Gastrocnemius medialis (tissue), 4 donors: ENCODE measurements at regions not wholly inside any gene's neighbourhood (a gene's known extent, or its start where the extent isn't known, plus 50 kb on each side); places are given as distances from the start of the nearest gene placed in this dataset.

ENCODE experiments used
- CTCF ChIP-seq, 5 experiments: fragments of 450-650 bp in 3 of 5; fragments of 200-600 bp in 2 of 5; sonication (generic) in 2 of 5; IDR thresholded peaks in 4 of 5; conservative IDR thresholded peaks in 1 of 5; 1 replicate in 4 of 5; 2 replicates in 1 of 5; pipeline ENCODE4 v1.5.1; 2016 to 2019; ENCODE audit warnings: antibody characterized with exemption in 5 of 5, mild to moderate bottlenecking in 3 of 5, moderate library complexity in 3 of 5
- POLR2A ChIP-seq, 2 donors: fragments of 450-650 bp; IDR thresholded peaks; one replicate each; pipeline ENCODE4 v1.6.1; 2017; ENCODE audit warnings: antibody characterized with exemption in 2 of 2, mild to moderate bottlenecking in 2 of 2, moderate library complexity in 2 of 2

GRCh38 chrX:10929747-10930146, 181.4 kb upstream of the HCCS start:
- TF ChIP-seq POLR2A (IDR thresholded peaks at IDR 0.05) (no peak), CTCF (IDR thresholded peaks at IDR 0.05 in 4 of 5, conservative IDR thresholded peaks at IDR 0.05 in 1 of 5) (no peak)
